ENCODE measurements at regions not wholly inside any gene's neighbourhood (a gene's known extent, or its start where the extent isn't known, plus 50 kb on each side); places are given as distances from the start of the nearest gene placed in this dataset.

DNA sequence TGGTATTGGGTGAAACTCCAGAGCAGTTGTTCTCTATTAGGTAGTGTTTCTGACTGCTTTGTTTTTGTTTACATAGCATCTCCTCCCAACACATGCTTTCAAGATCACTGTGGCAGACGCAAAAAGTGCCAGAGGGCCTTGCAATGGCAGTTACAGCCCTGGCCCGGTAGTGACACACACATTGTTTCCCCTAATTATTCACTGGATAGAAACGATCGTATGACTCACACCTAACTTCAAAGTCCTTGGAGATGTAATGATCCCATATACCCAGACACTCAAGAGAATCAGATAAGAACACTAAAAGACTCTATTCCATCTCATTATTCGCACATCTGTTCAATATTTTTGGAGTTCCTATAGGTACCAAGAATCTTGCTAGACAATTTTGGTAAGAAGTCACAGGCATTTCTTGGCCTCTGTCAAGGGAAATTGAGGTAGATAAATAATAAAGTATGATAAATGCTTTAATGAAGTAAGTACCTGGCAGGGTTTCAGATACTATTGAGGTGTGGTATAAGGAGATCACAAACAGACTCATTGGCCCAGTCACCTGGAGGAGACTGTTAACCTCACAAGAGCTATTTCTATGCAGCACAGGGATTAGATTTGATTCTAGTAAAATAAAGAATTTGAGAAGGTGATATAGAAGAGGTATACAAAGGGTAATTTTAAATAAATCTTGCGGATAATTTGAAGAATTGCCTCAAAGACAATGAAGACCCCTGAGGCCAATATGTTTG is 485.3 kb downstream of the SLITRK6 start:
- DNase-seq (ENCODE audit: low read depth, low spot score) = no peak

DNA sequence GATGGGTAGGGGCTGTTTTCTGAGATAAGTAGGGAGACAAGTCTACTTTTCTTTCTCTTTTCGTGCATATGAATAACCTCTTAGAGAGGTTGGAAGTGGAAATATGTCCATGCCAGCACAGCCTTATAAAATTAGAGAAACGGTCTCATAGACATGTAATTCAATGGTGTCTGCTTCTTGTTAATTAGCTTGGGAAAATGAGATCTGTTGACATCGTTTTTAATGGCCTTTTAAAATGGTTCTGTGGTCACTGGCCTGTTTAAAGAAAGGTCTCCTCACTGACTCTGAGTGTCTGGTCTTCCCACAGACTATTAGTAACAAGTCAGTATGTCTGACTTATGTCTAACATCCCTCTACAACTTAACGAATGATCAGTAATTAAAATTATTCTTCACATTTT is 487.1 kb downstream of the SLITRK6 start:
- DNase-seq (ENCODE audit: low read depth, low spot score) = no peak

DNA sequence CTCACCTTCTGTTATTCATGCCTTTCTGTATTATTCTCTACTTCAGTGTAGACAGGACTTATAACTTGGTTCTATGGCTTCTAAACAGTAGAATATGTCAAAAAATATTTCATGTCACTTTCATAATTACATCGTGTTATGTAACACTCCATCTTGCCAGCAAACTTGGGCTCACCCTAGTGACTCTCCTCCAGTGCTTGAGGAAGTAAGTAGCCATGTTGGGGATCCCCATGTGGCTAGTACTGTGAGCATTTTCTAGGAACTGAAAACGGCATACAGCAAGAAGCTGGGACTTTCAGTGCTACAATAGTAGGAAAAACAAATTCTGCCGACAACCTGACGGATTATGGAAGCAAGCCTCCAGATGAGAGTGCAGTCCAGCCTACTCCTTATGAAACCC is 495.6 kb downstream of the SLITRK6 start:
- no peak for DNase-seq (ENCODE audit: low read depth, low spot score)

DNA sequence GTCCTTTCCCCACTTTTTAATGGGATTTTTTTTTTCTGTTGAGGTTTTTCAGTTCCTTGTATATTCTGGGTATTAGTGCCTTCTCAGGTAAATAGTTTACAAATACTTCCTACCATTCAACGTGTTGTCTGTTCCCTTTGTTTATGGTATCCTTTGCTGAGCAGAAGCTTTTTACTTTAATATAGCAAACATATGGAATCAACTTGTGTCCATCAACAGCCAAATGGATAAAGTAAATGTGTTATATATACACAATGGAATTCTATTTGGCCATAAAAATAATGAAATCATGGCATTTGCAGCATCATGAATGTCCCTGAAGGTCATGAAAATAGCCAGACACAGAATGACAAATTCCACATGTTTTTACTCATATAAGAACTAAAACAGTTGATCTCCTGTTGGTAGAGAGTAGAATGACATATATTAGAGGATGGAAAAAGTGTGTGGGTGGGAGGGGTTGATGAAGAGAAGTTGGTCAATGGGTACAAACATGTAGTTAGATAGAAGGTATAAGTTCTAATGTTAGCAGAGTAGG is 500.8 kb downstream of the SLITRK6 start:
- no peak for DNase-seq (ENCODE audit: low read depth, low spot score)

DNA sequence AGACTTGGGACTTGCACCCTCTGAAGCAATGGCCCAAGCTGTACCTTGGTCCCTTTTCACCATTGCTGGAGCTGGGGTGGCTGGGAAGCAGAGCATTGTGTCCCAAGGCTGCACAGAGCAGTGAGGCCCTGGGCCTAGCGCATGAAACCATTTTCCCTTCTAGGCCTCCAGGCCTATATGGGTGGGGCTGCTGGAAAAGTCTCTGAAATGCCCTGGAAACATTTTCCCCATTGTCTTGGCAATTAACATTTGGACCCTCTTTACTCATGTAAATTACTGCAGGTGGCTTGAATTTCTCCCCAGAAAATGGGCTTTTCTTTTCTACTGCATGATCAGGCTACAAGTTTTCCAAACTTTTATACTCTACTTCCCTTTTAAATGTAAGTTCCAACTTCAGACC is 510.5 kb downstream of the SLITRK6 start:
- no peak for DNase-seq (ENCODE audit: low read depth, low spot score)

DNA sequence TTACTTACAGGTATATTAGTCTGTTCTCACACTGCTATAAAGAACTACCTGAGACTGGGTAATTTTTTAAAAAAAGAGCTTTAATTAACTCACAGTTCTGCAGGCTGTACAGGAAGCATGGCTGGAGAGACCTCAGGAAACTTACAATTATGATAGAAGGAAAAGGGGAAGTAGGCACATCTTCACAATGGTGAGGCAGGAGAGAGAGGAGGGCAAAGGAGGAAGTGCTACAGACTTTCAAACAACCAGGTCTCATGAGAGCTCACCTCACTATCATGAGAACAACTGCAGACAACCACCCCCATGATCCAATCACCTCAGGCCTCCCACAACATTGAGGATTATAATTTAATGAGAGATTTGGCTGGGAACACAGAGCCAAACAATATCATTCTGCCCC is 511.7 kb downstream of the SLITRK6 start:
- no peak for DNase-seq (ENCODE audit: low read depth, low spot score)

DNA sequence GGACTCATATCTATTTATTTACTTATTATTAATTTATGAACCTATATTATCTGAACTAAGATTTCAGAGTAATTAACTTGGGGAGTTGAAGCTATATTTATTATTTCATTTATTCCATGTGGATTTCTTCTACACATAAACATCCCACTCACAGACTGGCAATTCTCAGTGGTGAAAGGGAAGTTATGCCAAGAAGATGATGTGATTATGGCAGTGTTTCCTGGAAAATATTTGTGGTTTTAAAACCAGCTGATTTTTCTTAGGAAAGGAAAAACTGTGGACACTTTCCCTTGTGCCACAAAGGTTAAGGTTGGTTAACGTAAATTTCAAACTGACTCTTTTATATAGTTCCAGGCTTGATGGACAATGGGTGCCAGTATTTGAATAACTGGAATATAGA is 513.1 kb downstream of the SLITRK6 start:
- no peak for DNase-seq (ENCODE audit: low read depth, low spot score)

DNA sequence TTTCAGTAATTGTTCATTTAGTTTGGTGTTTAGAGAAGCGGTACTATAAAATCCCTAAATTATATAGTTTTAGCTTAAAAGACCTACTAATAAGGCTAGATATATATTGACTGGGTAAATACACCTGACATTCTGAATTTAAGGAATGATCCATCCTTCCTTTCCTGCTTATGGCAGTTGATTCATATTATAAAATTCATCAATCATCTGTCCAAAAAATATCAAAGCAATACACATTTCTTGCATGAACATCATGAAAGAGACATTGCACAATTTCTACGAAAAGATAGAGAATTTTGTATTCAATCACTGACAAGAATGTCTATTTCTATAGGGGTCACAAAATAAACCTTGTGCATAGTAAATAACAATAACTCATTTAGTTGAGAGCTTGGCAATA is 514.9 kb downstream of the SLITRK6 start:
- no peak for DNase-seq (ENCODE audit: low read depth, low spot score)

DNA sequence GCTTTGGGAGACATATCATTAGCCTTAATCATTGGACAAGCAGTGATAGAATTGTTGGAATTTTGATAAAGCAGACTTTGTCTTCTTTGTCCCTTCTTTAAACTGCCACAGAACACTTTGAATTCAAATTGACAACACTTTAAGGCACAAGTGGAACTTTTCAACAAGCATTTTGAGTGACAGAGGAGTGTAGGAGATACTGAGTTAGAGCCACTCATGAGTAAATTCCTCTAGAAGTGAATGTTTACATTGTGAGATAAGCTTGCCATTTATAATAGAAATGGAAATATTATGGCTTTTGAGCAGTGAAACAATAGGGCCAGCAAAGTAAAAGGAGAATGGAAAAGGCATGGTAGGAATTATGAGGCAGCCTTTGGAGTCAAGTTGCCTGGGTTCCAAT is 515.8 kb downstream of the SLITRK6 start:
- no peak for DNase-seq (ENCODE audit: low read depth, low spot score)

DNA sequence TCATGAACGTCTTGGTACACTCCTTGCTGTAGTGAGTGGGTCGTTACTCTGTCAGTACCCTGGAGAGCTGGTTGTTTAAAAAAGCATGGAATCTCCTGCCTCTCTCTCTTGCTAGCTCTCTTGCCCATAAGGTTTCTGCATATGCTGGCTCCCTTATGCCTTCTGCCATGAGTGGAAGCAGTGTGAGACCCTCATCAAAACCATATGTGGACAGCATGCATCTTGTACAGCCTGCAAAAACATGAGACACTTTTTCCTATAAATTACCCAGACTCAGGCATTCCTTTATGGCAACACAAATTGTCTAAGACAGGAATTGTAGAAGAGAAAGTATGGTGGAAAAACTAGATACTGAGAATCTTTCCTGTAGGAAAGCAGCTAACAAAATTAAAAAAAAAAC is 516.3 kb downstream of the SLITRK6 start:
- no peak for DNase-seq (ENCODE audit: low read depth, low spot score)

DNA sequence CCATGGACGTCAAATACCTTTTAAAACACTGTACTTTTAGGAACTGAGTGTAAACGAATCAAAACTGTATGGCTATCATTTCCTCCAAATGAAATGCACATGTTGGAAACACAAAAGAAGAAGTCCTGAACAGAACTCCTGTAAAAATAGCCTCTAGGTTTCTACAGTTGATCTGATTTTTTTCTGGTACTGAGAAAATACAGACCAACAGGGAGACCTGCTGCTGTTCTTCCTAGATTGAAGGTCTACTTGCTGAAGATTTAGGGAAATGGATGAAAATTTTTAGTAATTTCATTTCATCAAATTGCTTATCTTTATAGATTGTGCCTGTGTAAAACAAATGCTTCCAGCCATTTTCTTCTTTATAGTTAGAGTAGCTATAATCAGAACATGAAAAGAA is 520.4 kb downstream of the SLITRK6 start:
- no peak for DNase-seq (ENCODE audit: low read depth, low spot score)

DNA sequence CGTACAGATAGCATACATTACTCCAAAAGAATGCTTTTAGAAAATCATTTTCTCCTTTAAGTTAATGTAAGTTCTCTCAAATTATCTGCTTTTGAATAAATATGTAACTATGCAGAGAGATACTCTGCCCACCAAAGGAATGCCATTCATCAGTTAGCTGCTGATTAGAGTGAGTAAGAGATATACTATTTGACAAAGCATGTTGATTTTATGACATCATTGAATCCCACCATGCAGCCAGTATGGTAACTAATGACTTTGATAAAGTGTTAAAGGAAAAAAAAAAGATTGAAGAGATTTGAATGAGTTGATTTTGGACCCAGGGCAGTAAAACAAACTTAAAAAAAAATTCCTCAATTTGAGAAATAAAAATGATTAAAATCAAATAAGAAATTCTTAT is 521.5 kb downstream of the SLITRK6 start:
- DNase-seq (ENCODE audit: low read depth, low spot score) = no peak

DNA sequence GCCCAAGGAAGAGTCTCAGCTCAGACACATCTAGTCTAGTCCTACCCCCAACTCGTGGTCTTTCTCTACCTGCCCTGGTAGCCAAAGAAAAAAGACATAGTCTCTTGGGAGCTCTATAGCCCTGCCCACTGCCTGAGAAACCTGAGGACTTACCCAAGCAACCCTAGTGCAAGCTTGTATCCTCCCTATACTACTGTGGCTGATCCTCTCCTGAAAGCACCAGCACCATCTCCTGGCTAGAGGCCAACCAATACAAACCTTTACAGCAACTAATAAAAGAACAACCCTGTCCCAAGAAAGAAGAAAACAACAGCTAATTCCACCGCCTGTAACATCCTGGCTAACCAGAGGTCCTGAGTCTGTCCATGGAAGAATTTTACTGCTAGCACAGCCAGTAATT is 532.4 kb downstream of the SLITRK6 start:
- DNase-seq (ENCODE audit: low read depth, low spot score) = no peak

DNA sequence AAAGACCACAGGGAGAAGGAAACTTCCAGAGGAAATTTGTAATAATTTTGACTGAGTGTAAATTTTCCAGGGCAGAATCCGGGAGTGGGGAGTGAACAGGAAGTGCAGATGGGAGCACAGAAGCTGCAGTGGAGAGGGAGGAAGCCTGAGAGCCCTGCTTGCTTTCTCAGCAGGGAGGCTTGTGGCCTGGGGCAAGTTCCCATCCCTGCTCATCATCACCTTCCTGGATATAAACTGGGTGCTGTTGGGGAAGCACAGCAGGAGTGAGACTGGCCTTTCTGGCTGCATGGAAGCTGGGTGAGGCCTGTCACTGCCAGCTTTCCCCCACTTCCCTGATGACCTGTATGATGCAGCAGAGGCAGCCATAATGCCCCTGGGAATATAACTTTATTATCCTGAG is 532.9 kb downstream of the SLITRK6 start:
- no peak for DNase-seq (ENCODE audit: low read depth, low spot score)

DNA sequence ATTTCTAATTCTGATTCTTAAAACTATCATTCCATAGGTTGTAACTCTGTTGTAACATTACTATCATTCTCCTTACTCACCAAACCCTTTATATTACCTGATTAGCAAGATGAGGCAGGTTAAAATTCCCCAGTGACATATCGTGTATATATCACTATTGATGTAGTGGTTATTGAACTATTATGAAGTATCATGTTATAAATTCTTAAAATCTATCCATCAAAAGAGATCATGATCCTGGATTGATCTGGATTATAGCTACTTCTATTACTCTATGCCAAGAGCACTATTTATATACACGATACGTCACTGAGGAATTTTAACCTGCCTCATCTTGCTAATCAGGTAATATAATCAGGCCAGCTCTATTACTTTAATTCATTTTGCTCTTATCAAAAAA is 533.9 kb downstream of the SLITRK6 start:
- no peak for DNase-seq (ENCODE audit: low read depth, low spot score)

DNA sequence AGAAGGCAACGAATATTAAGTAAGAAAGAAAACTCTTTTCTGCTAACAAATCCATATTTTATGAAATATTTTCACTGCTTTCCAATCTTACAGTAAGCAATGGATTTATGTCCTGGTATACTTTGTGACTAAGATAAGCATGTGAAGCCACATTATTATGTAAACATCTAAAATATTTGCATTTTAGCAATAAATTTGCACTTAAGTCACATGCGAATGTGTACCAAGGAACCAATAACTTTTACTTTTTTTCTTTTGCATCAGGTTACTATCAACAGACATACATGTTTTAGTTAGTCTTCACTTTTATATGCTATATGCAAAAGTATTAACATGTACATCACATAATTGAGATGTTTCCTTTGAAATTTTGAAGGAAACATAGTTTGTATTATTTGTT is 536.7 kb downstream of the SLITRK6 start:
- no peak for DNase-seq (ENCODE audit: low read depth, low spot score)

DNA sequence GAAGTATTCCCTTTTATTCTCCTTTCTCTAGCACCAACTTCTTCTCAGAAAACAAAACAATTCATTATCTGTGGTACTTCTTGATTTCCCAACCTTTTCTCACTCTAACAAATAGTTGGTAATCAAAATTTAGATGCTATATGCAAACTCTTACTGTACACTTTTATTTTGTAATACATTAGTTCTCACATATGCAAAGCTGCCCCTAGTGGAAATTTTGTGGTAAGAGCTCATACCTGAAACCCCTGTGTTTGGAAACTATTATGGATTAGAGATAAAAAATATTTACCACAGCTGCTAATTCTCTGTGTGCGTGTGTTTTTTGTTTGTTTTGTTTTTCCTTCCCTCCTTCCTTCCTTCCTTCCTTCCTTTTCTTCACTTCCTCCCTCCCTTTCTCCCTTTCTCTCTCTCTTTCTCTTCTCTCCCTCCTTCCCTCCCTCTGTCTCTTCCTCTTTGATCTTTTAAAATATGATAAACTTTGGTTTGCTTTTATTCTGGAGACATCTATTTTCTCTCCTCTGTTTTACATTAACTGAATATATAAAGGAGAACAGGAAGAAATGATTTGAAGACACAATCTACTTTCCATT is 537.4 kb downstream of the SLITRK6 start:
- DNase-seq (ENCODE audit: low read depth, low spot score) = no peak

DNA sequence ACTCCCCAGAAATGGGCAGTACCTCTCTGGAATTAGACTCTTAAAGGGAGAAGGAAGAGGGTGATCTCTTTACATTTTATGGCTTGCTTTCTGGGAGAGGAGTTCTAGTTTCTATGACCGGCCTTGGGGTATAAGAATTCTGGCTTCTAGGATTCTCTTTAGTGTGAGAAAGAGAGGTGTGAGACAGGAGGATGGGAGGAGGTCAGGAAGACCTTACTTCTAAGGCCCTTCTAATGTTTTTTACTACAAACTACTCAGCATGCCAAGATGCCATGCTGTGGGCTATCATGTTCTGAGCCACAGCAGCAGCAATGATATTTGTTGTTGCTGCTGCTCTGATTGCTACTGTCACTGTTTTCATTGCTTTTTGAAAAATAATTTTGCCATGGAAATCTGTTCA is 538.3 kb downstream of the SLITRK6 start:
- DNase-seq (ENCODE audit: low read depth, low spot score) = no peak

DNA sequence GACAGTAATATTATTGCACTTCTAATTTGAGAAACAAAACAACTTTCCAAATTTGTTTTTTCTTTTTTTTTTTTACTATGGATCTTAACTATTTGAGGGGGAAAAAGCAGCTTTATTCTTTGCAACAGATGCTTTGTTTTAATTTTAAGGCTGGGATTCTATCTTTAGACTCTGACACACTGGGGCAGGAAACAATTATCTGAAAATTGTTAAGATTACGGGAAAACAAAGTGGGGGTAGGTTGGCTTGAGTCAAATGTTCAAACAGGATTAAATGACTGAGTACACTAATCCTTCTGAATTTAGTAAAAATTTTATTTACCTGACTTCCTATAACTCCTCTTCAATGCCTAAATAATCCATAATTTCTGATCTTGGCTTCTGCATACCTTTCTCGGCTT is 543.2 kb downstream of the SLITRK6 start:
- no peak for DNase-seq (ENCODE audit: low read depth, low spot score)

DNA sequence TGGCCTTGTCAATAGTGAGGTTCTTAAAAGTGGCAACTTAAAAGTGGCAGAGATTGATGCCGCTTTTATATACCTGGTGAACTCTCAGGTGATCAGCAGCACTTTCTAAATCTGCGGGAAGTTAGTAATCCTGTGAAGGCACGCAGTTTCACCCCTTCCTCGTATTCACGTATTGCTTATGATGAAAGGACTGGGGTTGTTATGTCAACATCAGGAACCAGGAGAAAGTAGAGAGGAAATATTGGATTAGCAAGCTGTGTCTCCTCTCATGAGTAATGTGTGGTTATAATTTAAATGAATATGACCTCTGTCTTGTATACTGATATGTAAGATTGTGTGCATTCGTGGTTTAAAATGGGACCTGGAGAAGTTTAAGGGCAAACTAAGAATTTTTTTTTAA is 544.6 kb downstream of the SLITRK6 start:
- no peak for DNase-seq (ENCODE audit: low read depth, low spot score)

DNA sequence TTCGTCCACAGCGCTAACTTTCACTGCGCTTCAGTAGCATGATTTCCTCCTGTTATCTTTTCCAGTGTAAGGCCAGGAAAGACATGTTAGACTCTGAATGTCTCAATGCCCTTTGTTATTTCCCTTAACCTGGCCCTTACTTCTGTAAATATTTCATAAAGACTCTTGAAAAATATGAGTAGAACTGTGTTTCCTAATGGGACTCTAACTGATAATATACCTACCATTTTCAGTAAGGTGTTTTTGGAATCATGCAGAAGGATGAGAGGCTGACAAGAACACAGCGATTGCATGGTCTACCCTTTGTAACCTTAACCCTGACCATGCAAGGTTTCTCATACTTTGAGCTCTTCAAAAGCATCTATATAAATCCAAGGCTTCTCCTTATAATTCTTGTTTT is 550.1 kb downstream of the SLITRK6 start:
- DNase-seq (ENCODE audit: low read depth, low spot score) = no peak

DNA sequence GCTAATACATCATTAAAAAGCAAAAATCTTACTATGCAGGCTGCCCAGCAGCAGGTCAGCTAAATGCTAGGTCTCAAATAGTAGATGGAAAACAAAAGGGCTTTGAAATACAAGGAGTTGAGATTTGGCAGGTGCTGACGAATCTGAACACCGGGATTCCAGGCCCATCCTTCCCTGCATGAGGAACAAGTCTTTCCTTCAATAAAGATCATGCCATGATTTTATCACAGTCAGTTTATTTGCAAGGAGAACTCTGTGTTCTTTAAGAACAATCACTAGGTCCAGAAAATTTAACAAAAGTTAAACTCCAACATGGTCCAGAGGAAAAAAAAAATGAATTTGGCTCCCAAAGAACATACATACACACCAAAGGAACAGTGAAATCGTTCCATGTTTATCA is 551.4 kb downstream of the SLITRK6 start:
- no peak for DNase-seq (ENCODE audit: low read depth, low spot score)

DNA sequence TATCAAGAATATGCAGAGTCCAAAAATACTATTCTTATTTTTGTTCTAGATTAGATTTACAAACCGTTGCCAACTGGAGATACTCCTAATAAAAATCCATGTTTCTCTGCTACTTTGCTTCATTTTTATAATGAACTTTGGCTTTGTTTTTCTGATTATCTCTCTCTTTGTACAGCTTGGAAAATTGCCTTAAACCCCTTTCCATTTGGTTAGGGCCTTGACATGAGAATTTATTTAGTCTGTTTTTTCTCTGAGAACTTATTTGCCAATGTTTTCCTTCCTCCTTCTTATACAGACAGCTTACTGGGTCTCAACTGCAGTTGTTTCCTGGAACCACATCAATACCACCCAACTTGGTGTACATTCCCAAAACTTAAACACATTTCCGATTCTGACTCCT is 555.4 kb downstream of the SLITRK6 start:
- DNase-seq (ENCODE audit: low read depth, low spot score) = no peak

DNA sequence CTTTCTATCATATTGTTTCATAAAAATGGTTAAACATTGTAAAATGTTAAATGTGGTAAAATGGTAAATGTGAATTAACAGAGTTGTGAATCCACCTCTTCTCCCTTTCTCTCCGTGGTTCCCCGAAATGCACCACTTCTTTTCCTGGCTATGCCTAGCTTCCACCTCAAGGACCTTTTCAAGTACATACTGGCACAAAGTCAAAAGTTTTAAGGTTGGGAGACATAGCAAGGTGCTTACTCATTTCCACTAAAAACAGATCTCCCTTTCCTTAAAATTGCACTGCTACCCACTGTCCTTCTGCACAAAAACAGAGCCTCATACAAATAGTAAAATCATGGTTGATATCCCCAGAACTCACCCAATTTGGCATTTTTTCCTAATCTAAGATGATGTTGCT is 558.2 kb downstream of the SLITRK6 start:
- DNase-seq (ENCODE audit: low read depth, low spot score) = no peak

All from iPS DF 19.7 (cell line).